GM23338 (cell line): ENCODE measurements at regions not wholly inside any gene's neighbourhood (a gene's known extent, or its start where the extent isn't known, plus 50 kb on each side); places are given as distances from the start of the nearest gene placed in this dataset.
A peak's percentile ranks its signal among the peaks of the same experiment; 100 is the strongest.

Experiments used
- ATAC-seq: fragments of 200-7000 bp; cut with Tn5 transposase; 3 replicates; pipeline ENCODE4 v1.9.1; 2020
- DNase-seq: peaks from one replicate; pipeline ENCODE4 v3.0.0-alpha.2; 2015; ENCODE audit warnings: low spot score
- H2AFZ ChIP-seq: fragments of 200-600 bp; sonication (generic); 2 replicates; pipeline ENCODE4 v1.8.0; 2016; ENCODE audit warnings: antibody characterized with exemption, mild to moderate bottlenecking, moderate library complexity
- H3F3A ChIP-seq: fragments of 200-600 bp; sonication (generic); replicated peaks from 2 replicates; pipeline ENCODE4 v1.8.0; 2017; ENCODE audit warnings: antibody characterized with exemption, mixed run types, low read depth
- H3K27ac ChIP-seq: fragments of 200-600 bp; sonication (generic); 2 replicates; pipeline ENCODE4 v1.6.1; 2016; ENCODE audit warnings: low read depth
- H3K27me3 ChIP-seq: fragments of 200-600 bp; sonication (generic); 2 replicates; pipeline ENCODE4 v1.8.0; 2016; ENCODE audit warnings: mild to moderate bottlenecking, mixed run types, moderate library complexity; ENCODE audit not compliant: insufficient read depth
- H3K36me3 ChIP-seq: fragments of 200-600 bp; sonication (generic); 2 replicates; pipeline ENCODE4 v1.8.0; 2016; ENCODE audit warnings: mild to moderate bottlenecking; ENCODE audit not compliant: insufficient read depth
- H3K4me1 ChIP-seq: fragments of 200-600 bp; sonication (generic); 2 replicates; pipeline ENCODE4 v1.8.0; 2016; ENCODE audit warnings: mild to moderate bottlenecking, moderate library complexity; ENCODE audit not compliant: insufficient read depth
- H3K4me2 ChIP-seq: fragments of 200-600 bp; sonication (generic); 2 replicates; pipeline ENCODE4 v1.7.1; 2017; ENCODE audit warnings: mixed run types
- H3K4me3 ChIP-seq: fragments of 200-600 bp; sonication (generic); 2 replicates; pipeline ENCODE4 v1.6.1; 2016; ENCODE audit warnings: mixed run types
- H3K79me2 ChIP-seq: fragments of 200-600 bp; sonication (generic); replicated peaks from 2 replicates; pipeline ENCODE4 v1.8.0; 2017; ENCODE audit warnings: mild to moderate bottlenecking; ENCODE audit not compliant: insufficient read depth
- H3K9me2 ChIP-seq: fragments of 200-600 bp; sonication (generic); 2 replicates; pipeline ENCODE4 v1.8.0; 2017; ENCODE audit not compliant: insufficient read depth
- H4K20me1 ChIP-seq: fragments of 200-600 bp; sonication (generic); replicated peaks from 2 replicates; pipeline ENCODE4 v1.8.0; 2017; ENCODE audit warnings: mild to moderate bottlenecking; ENCODE audit not compliant: insufficient read depth
- H3K27ac Mint-ChIP-seq: 2 replicates; pipeline ENCODE4 v1.8.0; 2020; ENCODE audit warnings: inconsistent platforms, mild to moderate bottlenecking, moderate library complexity, mixed read lengths
- H3K27me3 Mint-ChIP-seq: 3 replicates; pipeline ENCODE4 v1.8.0; 2022; ENCODE audit warnings: low read depth, mild to moderate bottlenecking, moderate library complexity, mixed read lengths, inconsistent platforms; ENCODE audit not compliant: insufficient read depth, poor library complexity
- H3K36me3 Mint-ChIP-seq: 3 replicates; pipeline ENCODE4 v1.8.0; 2021; ENCODE audit warnings: low read depth, mild to moderate bottlenecking, inconsistent platforms, moderate library complexity, mixed read lengths
- H3K4me1 Mint-ChIP-seq: 3 replicates; pipeline ENCODE4 v1.8.0; 2020; ENCODE audit warnings: mild to moderate bottlenecking, inconsistent platforms, mixed read lengths
- H3K4me3 Mint-ChIP-seq: 3 replicates; pipeline ENCODE4 v1.8.0; 2021; ENCODE audit warnings: moderate library complexity, mild to moderate bottlenecking, inconsistent platforms, mixed read lengths
- H3K9me3 Mint-ChIP-seq: 3 replicates; pipeline ENCODE4 v1.8.0; 2020; ENCODE audit warnings: moderate library complexity, mild to moderate bottlenecking, inconsistent platforms, mixed read lengths
- CREB1 ChIP-seq: fragments of 250-450 bp; sonication (Bioruptor Pico); IDR thresholded peaks from 2 replicates; pipeline ENCODE4 v1.5.0; 2020; ENCODE audit warnings: low read depth, mild to moderate bottlenecking, moderate library complexity
- EZH2 ChIP-seq: fragments of 200-600 bp; sonication (generic); IDR thresholded peaks from one replicate; pipeline ENCODE4 v1.8.0; 2017; ENCODE audit warnings: antibody characterized with exemption, mild to moderate bottlenecking, low read depth; ENCODE audit not compliant: unreplicated experiment
- EZH2phosphoT487 ChIP-seq: fragments of 200-600 bp; sonication (generic); IDR thresholded peaks from one replicate; pipeline ENCODE4 v1.8.1; 2018; ENCODE audit warnings: antibody characterized with exemption; ENCODE audit not compliant: unreplicated experiment
- JUNB ChIP-seq: IDR thresholded peaks from one replicate; pipeline ENCODE4 v1.6.1; 2016; ENCODE audit warnings: antibody characterized with exemption; ENCODE audit not compliant: unreplicated experiment
- NANOG ChIP-seq: IDR thresholded peaks from 2 replicates; pipeline ENCODE4 v1.6.1; 2016; ENCODE audit warnings: antibody characterized with exemption, borderline replicate concordance
- POLR2AphosphoS5 ChIP-seq: IDR thresholded peaks from 2 replicates; pipeline ENCODE4 v1.6.1; 2016; ENCODE audit warnings: antibody characterized with exemption, low read depth
- STAT1 ChIP-seq: IDR thresholded peaks from one replicate; pipeline ENCODE4 v1.6.1; 2016; ENCODE audit warnings: antibody characterized with exemption; ENCODE audit not compliant: unreplicated experiment
- ZNF114 ChIP-seq: fragments of 250-450 bp; sonication (Bioruptor Pico); IDR thresholded peaks from 2 replicates; pipeline ENCODE4 v1.5.0; 2020; ENCODE audit warnings: mild to moderate bottlenecking, moderate library complexity
- ZNF331 ChIP-seq: fragments of 250-450 bp; sonication (Bioruptor Pico); IDR thresholded peaks from 2 replicates; pipeline ENCODE4 v1.5.0; 2020; ENCODE audit warnings: low read depth, mild to moderate bottlenecking, moderate library complexity
- TF ChIP-seq, protein P1 (sequence below): IDR thresholded peaks from one replicate; pipeline ENCODE4 v1.6.1; 2018; ENCODE audit warnings: antibody characterized with exemption; ENCODE audit not compliant: unreplicated experiment
- TF ChIP-seq, protein P2 (sequence below): fragments of 250-450 bp; sonication (Bioruptor Pico); IDR thresholded peaks from 2 replicates; pipeline ENCODE4 v1.5.0; 2020; ENCODE audit warnings: mild to moderate bottlenecking, moderate library complexity
- TF ChIP-seq, protein P3 (sequence below): IDR thresholded peaks from 2 replicates; pipeline ENCODE4 v1.6.1; 2016; ENCODE audit warnings: antibody characterized with exemption
- TF ChIP-seq, protein P4 (sequence below), 2 experiments: fragments of 200-600 bp in 1 of 2; sonication (generic) in 1 of 2; conservative IDR thresholded peaks; 2 replicates each; pipeline versions ENCODE4 v1.5.1 to v1.6.1; 2016 to 2017; ENCODE audit warnings: antibody characterized with exemption in 2 of 2, low read depth in 2 of 2, mild to moderate bottlenecking in 2 of 2, moderate library complexity in 1 of 2

DNA sequence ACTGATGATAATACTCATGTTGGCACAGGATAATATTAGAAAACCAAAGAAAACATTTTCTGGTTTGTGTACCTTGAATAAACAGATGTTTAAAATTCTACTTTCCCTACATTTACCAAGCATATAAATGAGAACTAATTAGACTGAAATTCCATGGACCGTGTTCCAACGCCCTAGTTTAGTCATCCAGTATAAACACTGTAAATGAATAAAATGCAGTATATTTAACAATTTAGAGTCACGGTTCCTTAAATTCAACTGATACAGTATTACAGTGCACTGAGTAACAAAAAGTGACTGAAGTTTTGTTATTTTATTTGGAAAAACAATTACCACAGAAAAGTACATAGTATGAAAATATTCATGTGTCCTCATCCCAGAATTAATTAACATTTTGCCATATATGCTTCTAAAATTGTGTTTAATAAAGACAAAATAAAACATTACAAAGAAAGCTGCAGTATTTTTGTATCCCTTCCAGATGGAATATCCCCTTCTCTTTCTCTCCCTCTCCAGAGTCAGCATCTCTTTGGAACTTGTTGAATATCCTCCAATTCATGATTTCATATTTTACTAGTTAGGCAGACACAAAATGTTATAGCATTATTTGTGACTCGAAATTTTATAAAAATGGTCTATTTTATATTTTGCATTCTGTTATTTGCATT is 112.5 kb downstream of the HMHB1 start:
- Mint-ChIP-seq H3K4me3 (no peak overlapping the region), H3K4me1 (peaks cover 33% of the 10 kb centered on the region), H3K27ac (peak overlapping the region; percentile 29; the same call in 1 of the 2 replicates), H3K27me3 (peaks cover under 1% of the 10 kb centered on the region), H3K36me3 (peaks cover 2% of the 10 kb centered on the region; the same call in 1 of the 3 replicates), H3K9me3 (no peaks in the 10 kb centered on the region; the same call in 2 of the 3 replicates)
- Histone ChIP-seq H3K79me2 (no peaks in the 10 kb centered on the region), H3F3A (no peaks in the 10 kb centered on the region), H3K27ac (peak overlapping the region; percentile 41; the same call in 1 of the 2 replicates), H3K36me3 (no peaks in the 10 kb centered on the region), H4K20me1 (no peaks in the 10 kb centered on the region), H3K27me3 (no peaks in the 10 kb centered on the region), H3K4me1 (peaks cover 26% of the 10 kb centered on the region), H2AFZ (no peak overlapping the region), H3K9me2 (0 out of 2 replicates have a peak, but pooled peaks cover 3% of the 10 kb centered on the region), H3K4me2 (no peak overlapping the region), H3K4me3 (no peak overlapping the region)
- TF ChIP-seq CREB1 (no peak), EZH2 (no peak), ZNF331 (no peak), NANOG (no peak), POLR2AphosphoS5 (no peak), STAT1 (no peak), ZNF114 (CRISPR knock-in tag) (no peak), EZH2phosphoT487 (no peak), JUNB (no peak)
- TF ChIP-seq, protein P1, sequence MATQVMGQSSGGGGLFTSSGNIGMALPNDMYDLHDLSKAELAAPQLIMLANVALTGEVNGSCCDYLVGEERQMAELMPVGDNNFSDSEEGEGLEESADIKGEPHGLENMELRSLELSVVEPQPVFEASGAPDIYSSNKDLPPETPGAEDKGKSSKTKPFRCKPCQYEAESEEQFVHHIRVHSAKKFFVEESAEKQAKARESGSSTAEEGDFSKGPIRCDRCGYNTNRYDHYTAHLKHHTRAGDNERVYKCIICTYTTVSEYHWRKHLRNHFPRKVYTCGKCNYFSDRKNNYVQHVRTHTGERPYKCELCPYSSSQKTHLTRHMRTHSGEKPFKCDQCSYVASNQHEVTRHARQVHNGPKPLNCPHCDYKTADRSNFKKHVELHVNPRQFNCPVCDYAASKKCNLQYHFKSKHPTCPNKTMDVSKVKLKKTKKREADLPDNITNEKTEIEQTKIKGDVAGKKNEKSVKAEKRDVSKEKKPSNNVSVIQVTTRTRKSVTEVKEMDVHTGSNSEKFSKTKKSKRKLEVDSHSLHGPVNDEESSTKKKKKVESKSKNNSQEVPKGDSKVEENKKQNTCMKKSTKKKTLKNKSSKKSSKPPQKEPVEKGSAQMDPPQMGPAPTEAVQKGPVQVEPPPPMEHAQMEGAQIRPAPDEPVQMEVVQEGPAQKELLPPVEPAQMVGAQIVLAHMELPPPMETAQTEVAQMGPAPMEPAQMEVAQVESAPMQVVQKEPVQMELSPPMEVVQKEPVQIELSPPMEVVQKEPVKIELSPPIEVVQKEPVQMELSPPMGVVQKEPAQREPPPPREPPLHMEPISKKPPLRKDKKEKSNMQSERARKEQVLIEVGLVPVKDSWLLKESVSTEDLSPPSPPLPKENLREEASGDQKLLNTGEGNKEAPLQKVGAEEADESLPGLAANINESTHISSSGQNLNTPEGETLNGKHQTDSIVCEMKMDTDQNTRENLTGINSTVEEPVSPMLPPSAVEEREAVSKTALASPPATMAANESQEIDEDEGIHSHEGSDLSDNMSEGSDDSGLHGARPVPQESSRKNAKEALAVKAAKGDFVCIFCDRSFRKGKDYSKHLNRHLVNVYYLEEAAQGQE, result no peak
- TF ChIP-seq, protein P2, sequence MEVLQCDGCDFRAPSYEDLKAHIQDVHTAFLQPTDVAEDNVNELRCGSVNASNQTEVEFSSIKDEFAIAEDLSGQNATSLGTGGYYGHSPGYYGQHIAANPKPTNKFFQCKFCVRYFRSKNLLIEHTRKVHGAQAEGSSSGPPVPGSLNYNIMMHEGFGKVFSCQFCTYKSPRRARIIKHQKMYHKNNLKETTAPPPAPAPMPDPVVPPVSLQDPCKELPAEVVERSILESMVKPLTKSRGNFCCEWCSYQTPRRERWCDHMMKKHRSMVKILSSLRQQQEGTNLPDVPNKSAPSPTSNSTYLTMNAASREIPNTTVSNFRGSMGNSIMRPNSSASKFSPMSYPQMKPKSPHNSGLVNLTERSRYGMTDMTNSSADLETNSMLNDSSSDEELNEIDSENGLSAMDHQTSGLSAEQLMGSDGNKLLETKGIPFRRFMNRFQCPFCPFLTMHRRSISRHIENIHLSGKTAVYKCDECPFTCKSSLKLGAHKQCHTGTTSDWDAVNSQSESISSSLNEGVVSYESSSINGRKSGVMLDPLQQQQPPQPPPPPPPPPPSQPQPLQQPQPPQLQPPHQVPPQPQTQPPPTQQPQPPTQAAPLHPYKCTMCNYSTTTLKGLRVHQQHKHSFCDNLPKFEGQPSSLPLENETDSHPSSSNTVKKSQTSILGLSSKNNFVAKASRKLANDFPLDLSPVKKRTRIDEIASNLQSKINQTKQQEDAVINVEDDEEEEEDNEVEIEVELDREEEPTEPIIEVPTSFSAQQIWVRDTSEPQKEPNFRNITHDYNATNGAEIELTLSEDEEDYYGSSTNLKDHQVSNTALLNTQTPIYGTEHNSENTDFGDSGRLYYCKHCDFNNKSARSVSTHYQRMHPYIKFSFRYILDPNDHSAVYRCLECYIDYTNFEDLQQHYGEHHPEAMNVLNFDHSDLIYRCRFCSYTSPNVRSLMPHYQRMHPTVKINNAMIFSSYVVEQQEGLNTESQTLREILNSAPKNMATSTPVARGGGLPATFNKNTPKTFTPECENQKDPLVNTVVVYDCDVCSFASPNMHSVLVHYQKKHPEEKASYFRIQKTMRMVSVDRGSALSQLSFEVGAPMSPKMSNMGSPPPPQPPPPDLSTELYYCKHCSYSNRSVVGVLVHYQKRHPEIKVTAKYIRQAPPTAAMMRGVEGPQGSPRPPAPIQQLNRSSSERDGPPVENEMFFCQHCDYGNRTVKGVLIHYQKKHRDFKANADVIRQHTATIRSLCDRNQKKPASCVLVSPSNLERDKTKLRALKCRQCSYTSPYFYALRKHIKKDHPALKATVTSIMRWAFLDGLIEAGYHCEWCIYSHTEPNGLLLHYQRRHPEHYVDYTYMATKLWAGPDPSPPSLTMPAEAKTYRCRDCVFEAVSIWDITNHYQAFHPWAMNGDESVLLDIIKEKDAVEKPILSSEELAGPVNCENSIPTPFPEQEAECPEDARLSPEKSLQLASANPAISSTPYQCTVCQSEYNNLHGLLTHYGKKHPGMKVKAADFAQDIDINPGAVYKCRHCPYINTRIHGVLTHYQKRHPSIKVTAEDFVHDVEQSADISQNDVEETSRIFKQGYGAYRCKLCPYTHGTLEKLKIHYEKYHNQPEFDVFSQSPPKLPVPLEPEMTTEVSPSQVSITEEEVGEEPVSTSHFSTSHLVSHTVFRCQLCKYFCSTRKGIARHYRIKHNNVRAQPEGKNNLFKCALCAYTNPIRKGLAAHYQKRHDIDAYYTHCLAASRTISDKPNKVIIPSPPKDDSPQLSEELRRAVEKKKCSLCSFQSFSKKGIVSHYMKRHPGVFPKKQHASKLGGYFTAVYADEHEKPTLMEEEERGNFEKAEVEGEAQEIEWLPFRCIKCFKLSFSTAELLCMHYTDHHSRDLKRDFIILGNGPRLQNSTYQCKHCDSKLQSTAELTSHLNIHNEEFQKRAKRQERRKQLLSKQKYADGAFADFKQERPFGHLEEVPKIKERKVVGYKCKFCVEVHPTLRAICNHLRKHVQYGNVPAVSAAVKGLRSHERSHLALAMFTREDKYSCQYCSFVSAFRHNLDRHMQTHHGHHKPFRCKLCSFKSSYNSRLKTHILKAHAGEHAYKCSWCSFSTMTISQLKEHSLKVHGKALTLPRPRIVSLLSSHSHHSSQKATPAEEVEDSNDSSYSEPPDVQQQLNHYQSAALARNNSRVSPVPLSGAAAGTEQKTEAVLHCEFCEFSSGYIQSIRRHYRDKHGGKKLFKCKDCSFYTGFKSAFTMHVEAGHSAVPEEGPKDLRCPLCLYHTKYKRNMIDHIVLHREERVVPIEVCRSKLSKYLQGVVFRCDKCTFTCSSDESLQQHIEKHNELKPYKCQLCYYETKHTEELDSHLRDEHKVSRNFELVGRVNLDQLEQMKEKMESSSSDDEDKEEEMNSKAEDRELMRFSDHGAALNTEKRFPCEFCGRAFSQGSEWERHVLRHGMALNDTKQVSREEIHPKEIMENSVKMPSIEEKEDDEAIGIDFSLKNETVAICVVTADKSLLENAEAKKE, result no peak
- TF ChIP-seq, protein P3, sequence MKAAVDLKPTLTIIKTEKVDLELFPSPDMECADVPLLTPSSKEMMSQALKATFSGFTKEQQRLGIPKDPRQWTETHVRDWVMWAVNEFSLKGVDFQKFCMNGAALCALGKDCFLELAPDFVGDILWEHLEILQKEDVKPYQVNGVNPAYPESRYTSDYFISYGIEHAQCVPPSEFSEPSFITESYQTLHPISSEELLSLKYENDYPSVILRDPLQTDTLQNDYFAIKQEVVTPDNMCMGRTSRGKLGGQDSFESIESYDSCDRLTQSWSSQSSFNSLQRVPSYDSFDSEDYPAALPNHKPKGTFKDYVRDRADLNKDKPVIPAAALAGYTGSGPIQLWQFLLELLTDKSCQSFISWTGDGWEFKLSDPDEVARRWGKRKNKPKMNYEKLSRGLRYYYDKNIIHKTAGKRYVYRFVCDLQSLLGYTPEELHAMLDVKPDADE, result no peak
- TF ChIP-seq, protein P4, sequence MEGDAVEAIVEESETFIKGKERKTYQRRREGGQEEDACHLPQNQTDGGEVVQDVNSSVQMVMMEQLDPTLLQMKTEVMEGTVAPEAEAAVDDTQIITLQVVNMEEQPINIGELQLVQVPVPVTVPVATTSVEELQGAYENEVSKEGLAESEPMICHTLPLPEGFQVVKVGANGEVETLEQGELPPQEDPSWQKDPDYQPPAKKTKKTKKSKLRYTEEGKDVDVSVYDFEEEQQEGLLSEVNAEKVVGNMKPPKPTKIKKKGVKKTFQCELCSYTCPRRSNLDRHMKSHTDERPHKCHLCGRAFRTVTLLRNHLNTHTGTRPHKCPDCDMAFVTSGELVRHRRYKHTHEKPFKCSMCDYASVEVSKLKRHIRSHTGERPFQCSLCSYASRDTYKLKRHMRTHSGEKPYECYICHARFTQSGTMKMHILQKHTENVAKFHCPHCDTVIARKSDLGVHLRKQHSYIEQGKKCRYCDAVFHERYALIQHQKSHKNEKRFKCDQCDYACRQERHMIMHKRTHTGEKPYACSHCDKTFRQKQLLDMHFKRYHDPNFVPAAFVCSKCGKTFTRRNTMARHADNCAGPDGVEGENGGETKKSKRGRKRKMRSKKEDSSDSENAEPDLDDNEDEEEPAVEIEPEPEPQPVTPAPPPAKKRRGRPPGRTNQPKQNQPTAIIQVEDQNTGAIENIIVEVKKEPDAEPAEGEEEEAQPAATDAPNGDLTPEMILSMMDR (conservative IDR thresholded peaks at IDR 0.05; ENCODE audit: low read depth in 2 of 2), result no peak
- DNase-seq (no peak), ATAC-seq (no peak)
